OCI-LY7 (cell line): ENCODE measurements at regions not wholly inside any gene's neighbourhood (a gene's known extent, or its start where the extent isn't known, plus 50 kb on each side); places are given as distances from the start of the nearest gene placed in this dataset.

ENCODE experiments used
- EZH2phosphoT487 ChIP-seq: fragments of 200-600 bp; sonication (generic); IDR thresholded peaks from 2 replicates; pipeline ENCODE4 v1.6.1; 2018; ENCODE audit warnings: low read depth, borderline replicate concordance, mild to moderate bottlenecking, mixed run types, antibody characterized with exemption, low read length, moderate library complexity, mixed read lengths
- TF ChIP-seq, protein P1 (sequence below): fragments of 200-600 bp; sonication (generic); conservative IDR thresholded peaks from 2 replicates; pipeline ENCODE4 v1.5.1; 2014; ENCODE audit warnings: mild to moderate bottlenecking, antibody characterized with exemption, low read length, moderate library complexity, mixed read lengths

DNA sequence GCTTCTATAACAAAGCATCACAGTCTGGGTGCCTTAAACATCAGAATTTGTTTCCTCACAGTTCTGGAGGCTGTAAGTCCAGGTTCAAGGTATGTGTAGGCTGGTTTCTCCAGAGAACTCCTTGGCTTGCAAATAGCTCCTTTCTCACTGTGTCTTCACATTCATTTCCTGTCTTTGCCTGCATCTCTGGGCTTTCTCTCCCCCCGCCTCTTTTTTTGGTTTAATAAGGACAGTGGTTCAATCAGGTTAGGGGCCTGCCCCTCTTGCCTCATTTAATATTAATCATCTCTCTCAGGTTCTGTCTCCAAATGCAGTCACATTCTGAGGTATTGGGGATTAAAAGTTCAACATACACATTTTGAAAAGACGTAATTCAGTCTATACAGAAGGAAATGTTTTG, 225.5 kb upstream of the ATP10B start:
- TF ChIP-seq, protein P1, sequence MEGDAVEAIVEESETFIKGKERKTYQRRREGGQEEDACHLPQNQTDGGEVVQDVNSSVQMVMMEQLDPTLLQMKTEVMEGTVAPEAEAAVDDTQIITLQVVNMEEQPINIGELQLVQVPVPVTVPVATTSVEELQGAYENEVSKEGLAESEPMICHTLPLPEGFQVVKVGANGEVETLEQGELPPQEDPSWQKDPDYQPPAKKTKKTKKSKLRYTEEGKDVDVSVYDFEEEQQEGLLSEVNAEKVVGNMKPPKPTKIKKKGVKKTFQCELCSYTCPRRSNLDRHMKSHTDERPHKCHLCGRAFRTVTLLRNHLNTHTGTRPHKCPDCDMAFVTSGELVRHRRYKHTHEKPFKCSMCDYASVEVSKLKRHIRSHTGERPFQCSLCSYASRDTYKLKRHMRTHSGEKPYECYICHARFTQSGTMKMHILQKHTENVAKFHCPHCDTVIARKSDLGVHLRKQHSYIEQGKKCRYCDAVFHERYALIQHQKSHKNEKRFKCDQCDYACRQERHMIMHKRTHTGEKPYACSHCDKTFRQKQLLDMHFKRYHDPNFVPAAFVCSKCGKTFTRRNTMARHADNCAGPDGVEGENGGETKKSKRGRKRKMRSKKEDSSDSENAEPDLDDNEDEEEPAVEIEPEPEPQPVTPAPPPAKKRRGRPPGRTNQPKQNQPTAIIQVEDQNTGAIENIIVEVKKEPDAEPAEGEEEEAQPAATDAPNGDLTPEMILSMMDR: no peak
- TF ChIP-seq EZH2phosphoT487: no peak
